Sigmoid colon (tissue), 6 donors: ENCODE measurements at regions not wholly inside any gene's neighbourhood (a gene's known extent, or its start where the extent isn't known, plus 50 kb on each side); places are given as distances from the start of the nearest gene placed in this dataset.

ENCODE experiments used
- DNase-seq: peaks from one replicate; pipeline ENCODE4 v3.0.0-alpha.2; 2019
- H3K27ac ChIP-seq, 4 donors: fragments of 200-600 bp; sonication (generic); one replicate each; pipeline ENCODE4 v1.5.1; 2016 to 2019; ENCODE audit warnings: mild to moderate bottlenecking in 1 of 4
- H3K27me3 ChIP-seq, 3 donors: fragments of 200-600 bp; sonication (generic); one replicate each; pipeline ENCODE4 v1.5.1; 2019; ENCODE audit warnings: mild to moderate bottlenecking in 1 of 3
- H3K36me3 ChIP-seq, 4 donors: fragments of 200-600 bp; sonication (generic); one replicate each; pipeline ENCODE4 v1.5.1; 2016 to 2019
- H3K4me1 ChIP-seq, 4 donors: fragments of 200-600 bp; sonication (generic); one replicate each; pipeline ENCODE4 v1.5.1; 2017 to 2019
- H3K4me3 ChIP-seq, 4 donors: fragments of 200-600 bp; sonication (generic); one replicate each; pipeline ENCODE4 v1.5.1; 2017 to 2019; ENCODE audit warnings: mild to moderate bottlenecking in 2 of 4, moderate library complexity in 1 of 4
- H3K9me3 ChIP-seq, 4 donors: fragments of 200-600 bp in 3 of 4; sonication (generic) in 3 of 4; one replicate each; pipeline versions ENCODE4 v1.5.1 to v1.6.1; 2013 to 2019
- CTCF ChIP-seq, 4 experiments: fragments of 450-650 bp in 3 of 4; fragments of 200-600 bp in 1 of 4; IDR thresholded peaks; one replicate each; pipeline ENCODE4 v1.5.1; 2016 to 2019; ENCODE audit warnings: antibody characterized with exemption in 4 of 4, mild to moderate bottlenecking in 3 of 4, moderate library complexity in 2 of 4
- EP300 ChIP-seq, 4 donors: sonication (generic); formaldehyde crosslinking; IDR thresholded peaks; one replicate each; pipeline ENCODE4 v1.6.1; 2017; ENCODE audit warnings: antibody characterized with exemption in 4 of 4
- POLR2A ChIP-seq, 2 donors: fragments of 450-650 bp; IDR thresholded peaks; one replicate each; pipeline ENCODE4 v1.6.1; 2016; ENCODE audit warnings: antibody characterized with exemption in 2 of 2, mild to moderate bottlenecking in 2 of 2, moderate library complexity in 2 of 2
- POLR2AphosphoS5 ChIP-seq, 4 donors: sonication (generic); formaldehyde crosslinking; IDR thresholded peaks; one replicate each; pipeline ENCODE4 v1.6.1; 2017; ENCODE audit warnings: antibody characterized with exemption in 4 of 4
- WGBS, 2 donors: extraction: QIAGEN DNeasy Blood & Tissue Kit; methylation state at CpG; one replicate each; pipeline ENCODE4 v1.1.7; 2013; 5-methylcytosine and 5-hydroxymethylcytosine counted together
- intact Hi-C: fragments of 100-400 bp; cut with DNase I; formaldehyde crosslinking; loops from one replicate; pipeline ENCODE4 v1.15.1; 2023
- donor health status: healthy with polysubstance abuse.
- donor health status: healthy.

GRCh38 chr10:117781216-117781831 is 238.8 kb downstream of the EMX2 start:
- intact Hi-C loops: no loop called here
- Histone ChIP-seq H3K9me3 (no peaks in the 10 kb centered on the region), H3K4me1 (no peaks in the 10 kb centered on the region), H3K36me3 (no peaks in the 10 kb centered on the region), H3K27ac (no peak overlapping the region), H3K4me3 (no peak overlapping the region), H3K27me3 (no peaks in the 10 kb centered on the region)
- no peak for DNase-seq
- 89 to 91% methylated on average over 7 of the region's 7 CpGs for WGBS, 2 donors
- no peak for TF ChIP-seq POLR2AphosphoS5 (IDR thresholded peaks at IDR 0.05)
- TF ChIP-seq CTCF (IDR thresholded peaks at IDR 0.05): no peak
- no peak for TF ChIP-seq POLR2A (IDR thresholded peaks at IDR 0.05)
- no peak for TF ChIP-seq EP300 (IDR thresholded peaks at IDR 0.05)

GRCh38 chr10:117782276-117782675 is 239.7 kb downstream of the EMX2 start:
- intact Hi-C loops: no loop called here
- no peak overlapping the region for H3K27ac ChIP-seq
- no peak overlapping the region for H3K4me3 ChIP-seq
- no peaks in the 10 kb centered on the region for H3K27me3 ChIP-seq
- TF ChIP-seq EP300 (IDR thresholded peaks at IDR 0.05): no peak
- TF ChIP-seq POLR2AphosphoS5 (IDR thresholded peaks at IDR 0.05): no peak
- TF ChIP-seq POLR2A (IDR thresholded peaks at IDR 0.05): no peak
- no peak for TF ChIP-seq CTCF (IDR thresholded peaks at IDR 0.05)
- H3K36me3 ChIP-seq: no peaks in the 10 kb centered on the region
- H3K9me3 ChIP-seq: no peaks in the 10 kb centered on the region
- DNase-seq: no peak
- 30 to 58% methylated on average over 5 of the region's 5 CpGs for WGBS, 2 donors
- no peaks in the 10 kb centered on the region for H3K4me1 ChIP-seq

- H3K36me3 ChIP-seq: no peaks in the 10 kb centered on the region
Observed at GRCh38 chr10:117783698-117784395, 241.3 kb downstream of the EMX2 start.

GRCh38 chr10:117784776-117785175 is 242.2 kb downstream of the EMX2 start:
- no peak for DNase-seq
- WGBS, 2 donors: 88 to 92% methylated on average over 3 of the region's 3 CpGs
- no peak for TF ChIP-seq EP300 (IDR thresholded peaks at IDR 0.05)
- no peak for TF ChIP-seq POLR2A (IDR thresholded peaks at IDR 0.05)
- TF ChIP-seq POLR2AphosphoS5 (IDR thresholded peaks at IDR 0.05): no peak
- no peak for TF ChIP-seq CTCF (IDR thresholded peaks at IDR 0.05)
- no peaks in the 10 kb centered on the region for H3K36me3 ChIP-seq
- intact Hi-C loops: no loop called here
- H3K4me1 ChIP-seq: no peaks in the 10 kb centered on the region
- H3K27me3 ChIP-seq: no peaks in the 10 kb centered on the region
- no peak overlapping the region for H3K27ac ChIP-seq
- no peak overlapping the region for H3K4me3 ChIP-seq
- H3K9me3 ChIP-seq: no peaks in the 10 kb centered on the region

More at GRCh38 chr10:117783698-117784395, 241.3 kb downstream of the EMX2 start:
- Histone ChIP-seq H3K27ac (no peak overlapping the region), H3K27me3 (no peaks in the 10 kb centered on the region), H3K4me1 (no peaks in the 10 kb centered on the region), H3K9me3 (no peaks in the 10 kb centered on the region), H3K4me3 (no peak overlapping the region)
- intact Hi-C loops: no loop called here
- 89 to 92% methylated on average over 14 of the region's 14 CpGs for WGBS, 2 donors
- DNase-seq: no peak
- no peak for TF ChIP-seq POLR2A (IDR thresholded peaks at IDR 0.05)
- no peak for TF ChIP-seq EP300 (IDR thresholded peaks at IDR 0.05)
- TF ChIP-seq POLR2AphosphoS5 (IDR thresholded peaks at IDR 0.05): no peak
- no peak for TF ChIP-seq CTCF (IDR thresholded peaks at IDR 0.05)
